ENCODE measurements at regions not wholly inside any gene's neighbourhood (a gene's known extent, or its start where the extent isn't known, plus 50 kb on each side); places are given as distances from the start of the nearest gene placed in this dataset.

DNA sequence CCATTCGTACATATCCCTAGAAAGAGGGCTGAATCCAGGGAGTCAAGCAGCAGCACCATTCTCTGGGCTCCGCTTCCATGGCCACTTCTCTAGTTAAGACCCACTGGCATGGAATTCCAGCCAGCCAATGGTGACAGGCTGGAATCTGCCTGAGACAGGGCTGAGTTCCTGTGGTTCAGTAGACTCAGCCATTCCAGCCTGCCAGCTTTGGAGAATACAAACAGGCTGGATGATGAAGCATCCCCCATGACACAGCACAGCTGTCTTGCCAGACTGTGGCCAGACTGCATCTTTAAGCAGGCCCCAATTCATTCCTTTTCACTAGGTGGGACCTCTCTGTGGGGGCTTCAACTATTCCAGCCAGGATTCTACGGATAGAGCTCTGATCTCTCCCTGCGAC lies 329.6 kb downstream of the XPNPEP1 start:
- H2AFZ ChIP-seq (ENCODE audit: low read length), result no peak overlapping the region
- 80% methylated on average over 4 of the region's 4 CpGs; no CpG with 5 or more reads in 1 of the 2 experiments for WGBS, 2 experiments (ENCODE audit: extremely low coverage in 1 of 2, insufficient coverage in 1 of 2, insufficient read length in 1 of 2, insufficient replicate concordance in 2 of 2, low coverage in 1 of 2, low lambda C conversion rate in 2 of 2, missing lambda C conversion rate in 1 of 2)
- no peaks in the 10 kb centered on the region for H4K20me1 ChIP-seq (replicated peaks in 1 of 2; ENCODE audit: control insufficient read depth in 1 of 2, insufficient read depth in 2 of 2, low read length in 2 of 2)
- no peak overlapping the region for H3K4ac ChIP-seq (replicated peaks; ENCODE audit: insufficient read length, low read depth, low read length)
- no peak overlapping the region for H2BK120ac ChIP-seq (replicated peaks; ENCODE audit: low read depth, low read length)
- no peak overlapping the region for H3K27ac ChIP-seq (ENCODE audit: low read depth, low read length)
- no peaks in the 10 kb centered on the region for H3K27me3 ChIP-seq (replicated peaks in 1 of 4; ENCODE audit: control insufficient read depth in 3 of 4, extremely low read depth in 1 of 4, insufficient read depth in 3 of 4, low read length in 3 of 4)
- no peak overlapping the region for H3K9ac ChIP-seq (replicated peaks in 1 of 4; ENCODE audit: extremely low read depth in 1 of 4, low read depth in 3 of 4, low read length in 3 of 4)
- DNase-seq (ENCODE audit: low read depth in 1 of 2, low spot score in 2 of 2), result no peak
- no peak overlapping the region for H2BK12ac ChIP-seq (ENCODE audit: low read depth, low read length)
- H4K5ac ChIP-seq (ENCODE audit: insufficient read length, low read depth, low read length), result no peak overlapping the region
- 0 out of 4 replicates have a peak, but pooled peaks cover 2 to 3% of the 10 kb centered on the region in 2 experiments for H3K9me3 ChIP-seq (ENCODE audit: insufficient read depth in 2 of 2, low read depth in 1 of 2, low read length in 1 of 2)
- H3K4me2 ChIP-seq (ENCODE audit: insufficient read depth in 1 of 2, low read depth in 2 of 2, low read length in 2 of 2), result no peak overlapping the region
- no peaks in the 10 kb centered on the region for H3K4me1 ChIP-seq (replicated peaks in 1 of 4; ENCODE audit: control insufficient read depth in 3 of 4, insufficient read depth in 4 of 4, low read length in 3 of 4)
- FAIRE-seq, result no peak
- H3K79me2 ChIP-seq (ENCODE audit: control insufficient read depth in 1 of 2, insufficient read depth in 2 of 2, low read length in 2 of 2), result no peaks in the 10 kb centered on the region
- no peak overlapping the region for H3K4me3 ChIP-seq (ENCODE audit: extremely low read depth in 1 of 4, insufficient read depth in 2 of 4, low read depth in 3 of 4, low read length in 4 of 4)
- no peak overlapping the region for H3K18ac ChIP-seq (ENCODE audit: extremely low read depth, low read length)
- no peak overlapping the region for H3K56ac ChIP-seq (replicated peaks; ENCODE audit: insufficient read length, low read depth, low read length)
- no peak overlapping the region for H2AK5ac ChIP-seq (ENCODE audit: low read depth, low read length)
- H3K79me1 ChIP-seq (ENCODE audit: low read depth, low read length), result no peaks in the 10 kb centered on the region
- no peak overlapping the region for H3K23ac ChIP-seq (ENCODE audit: insufficient read length)
- ChIA-PET POLR2A (ENCODE audit: partially characterized antibody) (no interaction called here), CTCF (ENCODE audit: partially characterized antibody) (no interaction called here)
- H3K14ac ChIP-seq (ENCODE audit: insufficient read length), result no peak overlapping the region
- H3K36me3 ChIP-seq (ENCODE audit: control insufficient read depth in 2 of 4, insufficient read depth in 4 of 4, low read length in 3 of 4), result no peaks in the 10 kb centered on the region
- no peaks in the 10 kb centered on the region for H3K23me2 ChIP-seq (ENCODE audit: low read depth, low read length)
- H2BK5ac ChIP-seq (ENCODE audit: low read depth, low read length), result no peak overlapping the region
- no peak overlapping the region for H4K8ac ChIP-seq (ENCODE audit: extremely low read depth, insufficient read depth, low read length)
- no peak overlapping the region for H2BK15ac ChIP-seq (ENCODE audit: low read length)
- no peak overlapping the region for H2BK20ac ChIP-seq (ENCODE audit: low read length)
- H4K91ac ChIP-seq (replicated peaks; ENCODE audit: insufficient read length, low read length), result no peak overlapping the region
- no peak for TF ChIP-seq SIN3A (conservative IDR thresholded peaks at IDR 0.05 in 1 of 2, IDR thresholded peaks at IDR 0.05 in 1 of 2; ENCODE audit: low read depth in 1 of 2, low read length in 2 of 2)
- TF ChIP-seq BRCA1 (IDR thresholded peaks at IDR 0.05; ENCODE audit: low read depth, low read length), result no peak
- TF ChIP-seq BCL11A (IDR thresholded peaks at IDR 0.05; ENCODE audit: low read depth in 2 of 2, low read length in 2 of 2), result no peak
- TF ChIP-seq SP2 (IDR thresholded peaks at IDR 0.05; ENCODE audit: low read length), result no peak
- TF ChIP-seq EZH2 (IDR thresholded peaks at IDR 0.05; ENCODE audit: low read depth, low read length, severe bottlenecking), result no peak
- TF ChIP-seq CHD1 (IDR thresholded peaks at IDR 0.05; ENCODE audit: low read depth, low read length), result no peak
- no peak for TF ChIP-seq RBBP5 (IDR thresholded peaks at IDR 0.05; ENCODE audit: borderline replicate concordance, low read depth, low read length)
- TF ChIP-seq BACH1 (IDR thresholded peaks at IDR 0.05; ENCODE audit: low read length), result no peak
- TF ChIP-seq ASH2L (IDR thresholded peaks at IDR 0.05; ENCODE audit: low read length), result no peak
- no peak for TF ChIP-seq CEBPB (IDR thresholded peaks at IDR 0.05; ENCODE audit: low read depth, low read length)
- no peak for TF ChIP-seq JUN (IDR thresholded peaks at IDR 0.05; ENCODE audit: low read depth, low read length)
- TF ChIP-seq, protein P1, sequence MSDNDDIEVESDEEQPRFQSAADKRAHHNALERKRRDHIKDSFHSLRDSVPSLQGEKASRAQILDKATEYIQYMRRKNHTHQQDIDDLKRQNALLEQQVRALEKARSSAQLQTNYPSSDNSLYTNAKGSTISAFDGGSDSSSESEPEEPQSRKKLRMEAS (IDR thresholded peaks at IDR 0.05), result no peak
- no peak for TF ChIP-seq NANOG (IDR thresholded peaks at IDR 0.05; ENCODE audit: insufficient read depth, low read depth, low read length, poor library complexity, severe bottlenecking)
- no peak for TF ChIP-seq SRF (IDR thresholded peaks at IDR 0.05; ENCODE audit: low read depth, low read length)
- no peak for TF ChIP-seq POU5F1 (IDR thresholded peaks at IDR 0.05; ENCODE audit: low read depth, low read length)
